GM19238 (cell line): ENCODE measurements at regions not wholly inside any gene's neighbourhood (a gene's known extent, or its start where the extent isn't known, plus 50 kb on each side); places are given as distances from the start of the nearest gene placed in this dataset.

Source experiments
- DNase-seq: peaks from one replicate; pipeline ENCODE4 v3.0.0; 2011; ENCODE audit warnings: low spot score; ENCODE audit not compliant: insufficient read length

GRCh38 chr1:201655910-201656309 lies 117.0 kb downstream of the NAV1 start:
- no peak for DNase-seq

- no peak for DNase-seq
These were observed 117.5 kb downstream of the NAV1 start for GRCh38 chr1:201656311-201657032.

- DNase-seq, result no peak
These were observed 120.6 kb downstream of the NAV1 start for GRCh38 chr1:201659572-201659971.

- DNase-seq, result no peak
These were observed 122.2 kb downstream of the NAV1 start for GRCh38 chr1:201660931-201661822.

- DNase-seq, result no peak
These were observed 123.0 kb downstream of the NAV1 start for GRCh38 chr1:201661823-201662359.

GRCh38 chr1:201662646-201663045 lies 123.7 kb downstream of the NAV1 start:
- DNase-seq, result no peak

GRCh38 chr1:201663491-201664113 lies 124.7 kb downstream of the NAV1 start:
- no peak for DNase-seq

- DNase-seq, result no peak
These were observed 126.1 kb downstream of the NAV1 start for GRCh38 chr1:201665036-201665435.

GRCh38 chr1:201666102-201666501 lies 127.2 kb downstream of the NAV1 start:
- DNase-seq, result no peak

- DNase-seq, result no peak
These were observed 127.7 kb downstream of the NAV1 start for GRCh38 chr1:201666645-201667044.

GRCh38 chr1:201667479-201667878 lies 128.6 kb downstream of the NAV1 start:
- DNase-seq, result no peak

GRCh38 chr1:201670517-201670916 lies 131.6 kb downstream of the NAV1 start:
- no peak for DNase-seq

GRCh38 chr1:201672685-201673084 lies 133.8 kb downstream of the NAV1 start:
- DNase-seq, result no peak

- DNase-seq, result no peak
These were observed 134.2 kb downstream of the NAV1 start for GRCh38 chr1:201673093-201673492.

GRCh38 chr1:201673915-201674314 lies 135.0 kb downstream of the NAV1 start:
- DNase-seq, result no peak

- no peak for DNase-seq
These were observed 136.2 kb downstream of the NAV1 start for GRCh38 chr1:201675143-201675542.

GRCh38 chr1:201676197-201676596 lies 137.3 kb downstream of the NAV1 start:
- no peak for DNase-seq

- DNase-seq, result no peak
These were observed 137.7 kb downstream of the NAV1 start for GRCh38 chr1:201676641-201677040.

- no peak for DNase-seq
These were observed 139.6 kb downstream of the NAV1 start for GRCh38 chr1:201678264-201679101.

GRCh38 chr1:201681375-201681774 lies 142.4 kb downstream of the NAV1 start:
- no peak for DNase-seq

- DNase-seq, result no peak
These were observed 144.0 kb downstream of the NAV1 start for GRCh38 chr1:201682964-201683363.
